ENCODE measurements at regions not wholly inside any gene's neighbourhood (a gene's known extent, or its start where the extent isn't known, plus 50 kb on each side); places are given as distances from the start of the nearest gene placed in this dataset.
A peak's percentile ranks its signal among the peaks of the same experiment; 100 is the strongest.

DNA sequence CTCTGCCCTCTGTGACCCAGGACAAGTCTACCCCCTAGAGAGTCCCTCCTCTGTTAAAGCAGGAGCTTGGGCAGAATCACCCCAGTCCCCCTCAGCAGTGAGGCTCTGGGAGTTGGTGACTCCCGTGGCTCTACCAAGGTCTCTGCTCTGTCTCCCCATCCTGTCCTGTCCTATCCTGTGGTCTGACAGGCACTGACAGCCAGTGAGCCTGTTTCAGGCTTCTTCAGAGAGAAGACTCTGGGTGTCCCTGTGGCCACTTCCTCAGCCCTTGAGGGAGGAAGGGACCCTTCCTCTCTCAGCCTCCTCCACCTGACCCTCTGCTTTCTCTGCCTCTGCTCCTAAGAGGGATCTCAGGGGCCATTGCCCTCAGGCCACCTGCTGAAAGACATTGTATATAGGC lies 148.7 kb downstream of the FCRL5 start:
- TF ChIP-seq, protein P1, sequence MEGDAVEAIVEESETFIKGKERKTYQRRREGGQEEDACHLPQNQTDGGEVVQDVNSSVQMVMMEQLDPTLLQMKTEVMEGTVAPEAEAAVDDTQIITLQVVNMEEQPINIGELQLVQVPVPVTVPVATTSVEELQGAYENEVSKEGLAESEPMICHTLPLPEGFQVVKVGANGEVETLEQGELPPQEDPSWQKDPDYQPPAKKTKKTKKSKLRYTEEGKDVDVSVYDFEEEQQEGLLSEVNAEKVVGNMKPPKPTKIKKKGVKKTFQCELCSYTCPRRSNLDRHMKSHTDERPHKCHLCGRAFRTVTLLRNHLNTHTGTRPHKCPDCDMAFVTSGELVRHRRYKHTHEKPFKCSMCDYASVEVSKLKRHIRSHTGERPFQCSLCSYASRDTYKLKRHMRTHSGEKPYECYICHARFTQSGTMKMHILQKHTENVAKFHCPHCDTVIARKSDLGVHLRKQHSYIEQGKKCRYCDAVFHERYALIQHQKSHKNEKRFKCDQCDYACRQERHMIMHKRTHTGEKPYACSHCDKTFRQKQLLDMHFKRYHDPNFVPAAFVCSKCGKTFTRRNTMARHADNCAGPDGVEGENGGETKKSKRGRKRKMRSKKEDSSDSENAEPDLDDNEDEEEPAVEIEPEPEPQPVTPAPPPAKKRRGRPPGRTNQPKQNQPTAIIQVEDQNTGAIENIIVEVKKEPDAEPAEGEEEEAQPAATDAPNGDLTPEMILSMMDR (IDR thresholded peaks at IDR 0.05; ENCODE audit: low read depth, low read length), result no peak
- no peak for DNase-seq (ENCODE audit: extremely low read depth, low read depth)

- TF ChIP-seq, protein P1 (IDR thresholded peaks at IDR 0.05; ENCODE audit: low read depth, low read length), result no peak
- DNase-seq (ENCODE audit: extremely low read depth, low read depth), result no peak
Observed at GRCh38 chr1:157403203-157403602, 149.1 kb downstream of the FCRL5 start.

- no peak for DNase-seq (ENCODE audit: extremely low read depth, low read depth)
Observed at GRCh38 chr1:157400766-157401165, 151.5 kb downstream of the FCRL5 start.

DNA sequence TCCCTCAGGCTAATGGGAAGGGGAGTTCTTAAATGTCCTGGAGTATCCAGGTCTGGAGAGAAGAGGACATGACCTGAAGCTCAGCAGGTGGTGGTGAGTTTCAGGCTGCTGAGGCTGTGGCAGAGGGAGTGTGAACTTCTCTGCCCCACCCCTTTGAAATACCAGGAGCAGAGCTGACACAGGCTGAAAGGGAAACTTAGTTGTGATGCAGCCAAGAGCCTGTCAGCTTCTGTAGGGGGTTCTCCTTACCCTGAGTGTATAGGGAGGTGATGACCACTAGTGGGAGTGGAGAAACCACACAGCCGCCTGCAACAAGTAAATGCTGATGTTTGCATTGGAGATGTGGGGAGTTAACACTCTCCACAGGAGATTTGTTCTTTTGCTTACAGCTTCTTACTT lies 152.3 kb downstream of the FCRL5 start:
- TF ChIP-seq, protein P1 (IDR thresholded peaks at IDR 0.05; ENCODE audit: low read depth, low read length), result no peak
- DNase-seq (ENCODE audit: extremely low read depth, low read depth), result no peak

More at GRCh38 chr1:157400766-157401165, 151.5 kb downstream of the FCRL5 start:
- TF ChIP-seq, protein P1 (IDR thresholded peaks at IDR 0.05; ENCODE audit: low read depth, low read length), result no peak

- TF ChIP-seq, protein P1 (IDR thresholded peaks at IDR 0.05; ENCODE audit: low read depth, low read length), result no peak
- no peak for DNase-seq (ENCODE audit: extremely low read depth, low read depth)
Observed at GRCh38 chr1:157399343-157399983, 152.9 kb downstream of the FCRL5 start.

GRCh38 chr1:157390651-157391050 lies 161.7 kb downstream of the FCRL5 start:
- peak; percentile 3 for DNase-seq (ENCODE audit: extremely low read depth, low read depth)
- TF ChIP-seq, protein P1 (IDR thresholded peaks at IDR 0.05; ENCODE audit: low read depth, low read length), result no peak

DNA sequence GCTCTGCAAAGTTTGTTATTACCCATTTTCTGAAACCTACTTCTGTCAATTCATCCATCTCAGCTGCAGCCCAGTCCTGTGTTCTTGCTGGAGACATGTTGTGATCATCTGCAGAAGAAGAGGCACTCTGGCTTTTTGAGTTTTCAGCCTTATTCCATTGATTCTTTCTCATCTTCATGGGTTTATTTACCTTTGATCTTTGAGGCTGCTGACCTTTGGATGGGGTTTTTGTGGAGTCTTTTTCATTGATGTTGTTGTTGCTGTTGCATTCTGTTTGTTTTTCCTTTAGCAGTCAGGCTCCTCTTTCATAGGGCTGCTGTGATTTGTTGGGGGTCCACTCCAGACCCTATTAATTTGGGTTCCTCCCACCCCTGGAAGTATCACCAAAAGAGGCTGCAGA lies 164.3 kb downstream of the FCRL5 start:
- TF ChIP-seq, protein P1 (IDR thresholded peaks at IDR 0.05; ENCODE audit: low read depth, low read length), result no peak
- no peak for DNase-seq (ENCODE audit: extremely low read depth, low read depth)
